Colonic mucosa (tissue), 4 donors: ENCODE measurements at regions not wholly inside any gene's neighbourhood (a gene's known extent, or its start where the extent isn't known, plus 50 kb on each side); places are given as distances from the start of the nearest gene placed in this dataset.
A peak's percentile ranks its signal among the peaks of the same experiment; 100 is the strongest.
"Not testable (repeated sequence)": the region's sequence is repeated elsewhere in the genome, so short reads cannot be mapped to it uniquely, and the experiment has no call there.

Experiments
- DNase-seq: peaks from one replicate; pipeline ENCODE4 v3.0.0-alpha.2; 2020
- H3K27ac ChIP-seq: fragments of 200-600 bp; one replicate; pipeline ENCODE4 v1.8.0; 2021
- H3K27me3 ChIP-seq: fragments of 200-600 bp; one replicate; pipeline ENCODE4 v1.8.0; 2021
- H3K36me3 ChIP-seq: fragments of 200-600 bp; one replicate; pipeline ENCODE4 v1.8.0; 2021
- H3K4me1 ChIP-seq: fragments of 200-600 bp; one replicate; pipeline ENCODE4 v1.8.0; 2021; ENCODE audit warnings: mild to moderate bottlenecking
- H3K4me3 ChIP-seq: fragments of 200-600 bp; one replicate; pipeline ENCODE4 v1.8.0; 2021
- H3K9ac ChIP-seq, 2 donors: one replicate each; pipeline ENCODE4 v1.7.0; 2013; ENCODE audit warnings: control low read depth in 2 of 2, low read depth in 2 of 2, low read length in 2 of 2
- H3K9me3 ChIP-seq: fragments of 200-600 bp; one replicate; pipeline ENCODE4 v1.8.0; 2021
- CTCF ChIP-seq: fragments of 200-600 bp; IDR thresholded peaks from one replicate; pipeline ENCODE4 v1.8.0; 2022; ENCODE audit warnings: antibody characterized with exemption, mild to moderate bottlenecking
- intact Hi-C: fragments of 100-400 bp; cut with DNase I; formaldehyde crosslinking; loops from one replicate; pipeline ENCODE4 v1.14.1; 2022
- donor health status: healthy.
- donor health status: DM: no; HTN: no; CAD: no.
- donor health status: DM: no; HTN: no; CAD: no.

GRCh38 chr9:106783121-106783520, 79.8 kb upstream of the ZNF462 start:
- no peak for TF ChIP-seq CTCF
- Histone ChIP-seq H3K4me1 (no peaks in the 10 kb centered on the region), H3K36me3 (no peaks in the 10 kb centered on the region), H3K9ac (no peak overlapping the region), H3K9me3 (no peaks in the 10 kb centered on the region), H3K4me3 (no peak overlapping the region), H3K27me3 (no peaks in the 10 kb centered on the region), H3K27ac (no peak overlapping the region)
- intact Hi-C loops = no loop called here
- no peak for DNase-seq

GRCh38 chr9:106784076-106784475, 78.9 kb upstream of the ZNF462 start:
- TF ChIP-seq CTCF = no peak
- Histone ChIP-seq H3K4me3 (no peak overlapping the region), H3K36me3 (no peaks in the 10 kb centered on the region), H3K27ac (no peak overlapping the region), H3K9ac (no peak overlapping the region), H3K27me3 (no peaks in the 10 kb centered on the region), H3K4me1 (no peaks in the 10 kb centered on the region), H3K9me3 (no peaks in the 10 kb centered on the region)
- intact Hi-C loops = no loop called here
- no peak for DNase-seq

GRCh38 chr9:106785200-106785599, 77.8 kb upstream of the ZNF462 start:
- H3K36me3 ChIP-seq = no peaks in the 10 kb centered on the region
- H3K4me3 ChIP-seq = no peak overlapping the region
- intact Hi-C loops = no loop called here
- TF ChIP-seq CTCF = no peak
- H3K9me3 ChIP-seq = no peaks in the 10 kb centered on the region
- H3K9ac ChIP-seq = no peak overlapping the region
- H3K27me3 ChIP-seq = no peaks in the 10 kb centered on the region
- no peak overlapping the region for H3K27ac ChIP-seq
- DNase-seq = no peak
- no peaks in the 10 kb centered on the region for H3K4me1 ChIP-seq

GRCh38 chr9:106788021-106788420, 74.9 kb upstream of the ZNF462 start:
- H3K27me3 ChIP-seq, H3K27ac ChIP-seq, intact Hi-C loops, H3K4me1 ChIP-seq, H3K36me3 ChIP-seq, H3K9ac ChIP-seq, H3K4me3 ChIP-seq, DNase-seq, H3K9me3 ChIP-seq: not testable (repeated sequence)

- H3K27ac ChIP-seq = no peak overlapping the region
- no peak for TF ChIP-seq CTCF
- no peak for DNase-seq
- no peaks in the 10 kb centered on the region for H3K9me3 ChIP-seq
- no peaks in the 10 kb centered on the region for H3K4me1 ChIP-seq
- no peak overlapping the region for H3K4me3 ChIP-seq
- intact Hi-C loops = no loop called here
- no peak overlapping the region for H3K9ac ChIP-seq
- H3K36me3 ChIP-seq = no peaks in the 10 kb centered on the region
- H3K27me3 ChIP-seq = no peaks in the 10 kb centered on the region
Observed at GRCh38 chr9:106795031-106795430, 67.9 kb upstream of the ZNF462 start.

- H3K9me3 ChIP-seq = no peaks in the 10 kb centered on the region
- no peaks in the 10 kb centered on the region for H3K4me1 ChIP-seq
- no peak overlapping the region for H3K4me3 ChIP-seq
- intact Hi-C loops = no loop called here
- H3K9ac ChIP-seq = no peak overlapping the region
- peak overlapping the region; percentile 11 for H3K27ac ChIP-seq
- no peak for DNase-seq
- TF ChIP-seq CTCF = no peak
- H3K27me3 ChIP-seq = no peaks in the 10 kb centered on the region
- no peaks in the 10 kb centered on the region for H3K36me3 ChIP-seq
Observed at GRCh38 chr9:106796771-106797170, 66.2 kb upstream of the ZNF462 start.
